GM19372 (cell line): ENCODE measurements at regions not wholly inside any gene's neighbourhood (a gene's known extent, or its start where the extent isn't known, plus 50 kb on each side); places are given as distances from the start of the nearest gene placed in this dataset.

Source experiments
- ATAC-seq: cut with Tn5 transposase; IDR thresholded peaks from one replicate; pipeline ENCODE4 v1.9.1; 2021; ENCODE audit warnings: mild to moderate bottlenecking, low read depth, moderate library complexity; ENCODE audit not compliant: unreplicated experiment

- ATAC-seq: peak; percentile 83
Measured at GRCh38 chr2:64819774-64820688, 166.3 kb upstream of the SERTAD2 start.

DNA sequence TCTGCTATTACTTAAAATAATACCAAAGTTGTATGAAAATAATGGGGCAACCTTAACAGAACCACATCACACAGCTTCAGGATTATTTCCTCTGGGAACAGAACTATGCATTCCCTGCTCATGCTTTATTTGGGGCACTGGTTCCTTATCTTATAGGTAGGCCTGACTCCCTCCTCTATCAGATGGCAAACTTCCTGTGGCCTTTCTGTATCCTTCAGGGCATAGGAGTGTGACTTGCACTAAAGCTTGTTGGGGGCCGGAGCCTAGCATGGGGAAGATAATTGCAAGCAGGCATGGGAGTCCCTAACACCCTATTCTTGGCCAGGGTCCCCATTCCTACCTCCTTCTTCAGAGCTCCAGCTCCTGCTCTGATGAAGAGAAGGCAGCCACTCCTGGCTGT is 167.2 kb upstream of the SERTAD2 start:
- no peak for ATAC-seq

GRCh38 chr2:64823794-64824193 is 165.4 kb upstream of the SLC1A4 start:
- no peak for ATAC-seq

GRCh38 chr2:64825831-64826491 is 163.2 kb upstream of the SLC1A4 start:
- ATAC-seq: no peak

- ATAC-seq: no peak
Measured at GRCh38 chr2:64826703-64827102, 162.5 kb upstream of the SLC1A4 start.

- no peak for ATAC-seq
Measured at GRCh38 chr2:64828261-64828660, 160.9 kb upstream of the SLC1A4 start.

DNA sequence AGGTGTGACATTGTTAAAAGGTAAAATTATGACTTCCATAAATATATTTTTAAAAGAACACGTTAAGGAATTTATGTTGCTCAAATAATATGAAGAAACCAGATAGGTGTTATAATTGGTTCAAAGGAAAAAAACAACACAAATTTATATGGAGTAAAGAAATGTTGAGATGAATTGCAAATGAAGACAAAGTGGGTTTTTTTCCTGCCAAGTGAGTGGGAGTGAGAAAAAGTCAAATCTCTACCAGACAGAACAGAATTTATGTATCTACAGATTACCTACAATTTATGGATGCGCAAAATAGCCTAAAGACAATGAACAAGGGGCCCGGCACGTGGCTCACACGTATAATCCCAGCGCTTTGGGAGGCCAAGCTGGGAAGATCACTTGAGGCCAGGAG is 159.7 kb upstream of the SLC1A4 start:
- ATAC-seq: no peak

DNA sequence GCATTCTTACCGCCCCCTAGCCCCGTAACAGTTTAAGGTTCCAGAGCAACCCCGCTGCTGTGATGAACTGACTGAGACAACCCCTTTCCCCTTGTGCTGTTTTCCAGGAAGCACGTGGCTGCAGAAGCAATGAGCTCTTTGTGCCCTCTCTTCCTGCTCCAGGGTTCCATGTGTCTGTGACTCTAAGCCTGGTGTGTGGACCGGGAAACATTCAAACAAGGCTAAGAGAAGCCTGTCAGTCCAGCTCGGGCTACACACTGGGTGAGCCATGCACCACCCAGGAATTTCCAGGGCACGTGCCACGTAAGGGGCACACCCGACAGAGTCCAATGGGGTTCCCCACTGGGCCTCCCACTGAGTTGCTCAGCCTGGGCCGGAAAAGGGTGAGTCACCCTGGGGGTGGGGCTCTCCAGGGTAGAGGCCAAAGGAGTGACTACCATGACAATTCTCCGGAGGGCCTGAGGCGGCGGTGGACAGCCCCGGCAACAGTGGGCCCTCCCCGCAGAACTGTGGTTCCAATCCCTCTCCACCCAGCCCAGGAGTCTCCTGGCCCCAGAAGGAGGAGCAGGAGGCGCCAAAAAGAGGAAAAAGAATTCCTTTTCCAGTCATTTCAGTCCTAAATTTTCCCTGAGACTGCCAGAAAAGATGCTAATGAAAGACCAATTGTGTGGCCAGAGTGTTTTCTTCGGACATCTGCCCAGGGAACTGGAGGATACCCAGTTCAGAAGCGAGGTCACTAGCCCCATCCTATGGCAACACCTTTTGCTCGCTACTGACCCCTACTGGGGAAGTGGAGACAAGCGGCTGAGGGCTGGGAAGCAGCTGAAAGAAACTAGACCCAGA is 157.8 kb upstream of the SLC1A4 start:
- ATAC-seq: peak; percentile 84

GRCh38 chr2:64831977-64832328 is 157.2 kb upstream of the SLC1A4 start:
- no peak for ATAC-seq

- no peak for ATAC-seq
Measured at GRCh38 chr2:64832936-64833335, 156.3 kb upstream of the SLC1A4 start.

DNA sequence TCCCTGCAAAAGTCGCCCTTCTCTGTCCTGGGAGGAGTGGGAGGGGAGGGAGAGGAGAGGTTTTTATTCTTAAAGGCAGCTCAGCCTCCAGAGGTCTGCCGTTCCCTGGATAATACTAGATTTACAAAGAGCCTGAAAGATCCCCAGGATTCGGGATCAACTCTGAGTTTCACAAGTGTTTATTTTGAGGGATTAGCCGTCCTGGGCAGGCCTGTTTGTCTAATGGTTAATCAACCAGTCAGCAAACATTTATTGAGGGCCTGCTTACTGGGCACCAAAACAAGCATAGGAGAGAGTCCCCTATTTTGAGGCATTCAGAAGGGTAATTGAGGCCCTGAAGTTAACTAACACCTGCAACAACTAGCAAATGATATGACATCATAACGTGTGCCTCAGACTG is 152.6 kb upstream of the SLC1A4 start:
- no peak for ATAC-seq

DNA sequence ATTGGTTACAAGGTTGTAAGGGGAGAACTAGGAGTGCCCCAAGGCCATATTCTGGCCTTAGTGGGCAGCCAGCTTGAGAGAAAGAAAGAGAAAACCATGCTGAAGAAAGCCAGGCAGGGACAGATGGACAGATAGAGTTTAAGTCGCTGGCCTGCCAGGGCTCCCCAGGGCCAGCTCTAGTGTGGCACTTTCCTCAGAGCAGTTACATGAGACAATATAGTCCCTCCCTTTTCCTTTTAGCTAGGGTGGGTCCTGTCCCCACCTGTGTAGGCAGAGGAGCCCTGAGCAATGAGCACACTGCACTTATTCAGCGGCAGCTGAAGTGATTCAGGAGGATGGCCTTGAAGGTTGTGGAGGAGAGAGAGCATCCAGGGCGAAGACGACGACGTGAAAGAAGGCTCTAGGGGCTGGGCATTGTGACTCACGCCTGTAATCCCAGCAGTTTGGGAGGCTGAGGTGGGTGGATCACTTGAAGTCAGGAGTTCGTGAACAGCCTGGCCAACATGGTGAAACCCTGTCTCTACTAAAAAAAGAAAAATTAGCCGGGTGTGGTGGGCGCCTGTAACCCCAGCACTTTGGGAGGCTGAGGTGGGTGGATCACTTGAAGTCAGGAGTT is 152.0 kb upstream of the SLC1A4 start:
- ATAC-seq: no peak

GRCh38 chr2:64837925-64838641 is 151.1 kb upstream of the SLC1A4 start:
- no peak for ATAC-seq

GRCh38 chr2:64838817-64839216 is 150.4 kb upstream of the SLC1A4 start:
- ATAC-seq: no peak

DNA sequence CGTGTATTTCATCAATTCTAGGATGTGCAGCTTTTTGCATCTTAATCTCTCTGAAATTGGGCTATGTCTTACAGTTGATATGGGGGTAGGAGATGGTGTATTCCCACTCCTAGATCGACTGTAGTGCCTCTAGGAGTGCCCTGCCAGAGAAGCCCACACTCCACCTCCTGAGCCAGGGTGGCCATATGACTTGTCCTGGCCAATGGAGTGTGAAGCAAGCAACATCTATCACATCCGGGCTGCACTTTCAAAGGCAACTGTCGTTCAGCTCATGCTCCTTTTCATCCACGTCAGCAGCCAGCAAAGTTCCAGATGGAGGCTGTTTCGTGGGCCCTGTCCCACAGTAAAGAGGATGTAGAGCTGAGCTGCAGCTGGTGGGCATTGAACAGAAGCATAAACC is 149.4 kb upstream of the SLC1A4 start:
- peak; percentile 88 for ATAC-seq

DNA sequence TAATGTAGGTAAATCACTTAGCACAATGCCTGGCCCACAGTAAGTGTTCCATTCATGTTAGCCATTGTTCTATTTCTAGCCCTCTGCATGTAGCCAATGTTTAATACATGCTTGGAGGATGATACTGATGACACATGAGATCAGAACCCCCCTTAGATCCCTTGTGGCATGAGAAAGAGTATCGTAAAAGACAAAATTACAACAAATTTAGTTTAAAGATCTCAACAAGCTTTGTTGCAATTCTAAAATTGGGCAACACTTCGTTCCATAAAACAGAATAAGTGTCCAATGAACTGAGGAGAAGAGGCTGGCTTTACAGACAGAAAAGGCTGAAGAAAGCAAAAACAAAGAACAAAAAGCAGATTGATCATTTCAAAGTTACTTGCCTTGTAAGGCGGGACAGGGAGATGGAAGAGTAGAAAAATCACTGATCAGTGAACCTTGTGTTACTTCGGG is 148.7 kb upstream of the SLC1A4 start:
- ATAC-seq: peak; percentile 7

- ATAC-seq: no peak
Measured at GRCh38 chr2:64841461-64841860, 147.7 kb upstream of the SLC1A4 start.

GRCh38 chr2:64842030-64842429 is 147.2 kb upstream of the SLC1A4 start:
- no peak for ATAC-seq

DNA sequence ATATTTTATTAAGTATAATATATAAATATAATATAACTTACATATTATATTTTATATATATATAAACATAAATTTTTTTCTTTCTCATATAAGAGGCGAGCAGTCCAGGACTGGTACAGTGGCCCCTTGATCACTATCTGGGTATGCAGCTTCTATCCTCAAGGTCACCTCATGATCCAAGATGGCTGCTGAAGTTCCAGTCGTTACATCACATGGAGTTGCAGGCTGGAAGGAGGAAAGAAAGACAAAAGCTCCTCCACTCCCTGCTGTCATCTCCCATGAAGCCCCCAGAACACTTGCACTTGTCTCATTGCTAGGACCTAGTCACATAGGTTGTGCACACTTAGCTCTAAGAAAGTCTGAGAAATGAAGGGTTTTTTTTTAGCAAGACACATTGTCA is 145.1 kb upstream of the SLC1A4 start:
- ATAC-seq: no peak
